ENCODE measurements at regions not wholly inside any gene's neighbourhood (a gene's known extent, or its start where the extent isn't known, plus 50 kb on each side); places are given as distances from the start of the nearest gene placed in this dataset.

GRCh38 chr5:171721464-171721863, 64.2 kb upstream of the SMIM23 start:
- TF ChIP-seq TAF1 (IDR thresholded peaks at IDR 0.05; ENCODE audit: low read depth) (no peak), EP300 (IDR thresholded peaks at IDR 0.05; ENCODE audit: borderline replicate concordance) (no peak), CEBPB (IDR thresholded peaks at IDR 0.05) (no peak), REST (IDR thresholded peaks at IDR 0.05; ENCODE audit: low read depth) (no peak), USF1 (IDR thresholded peaks at IDR 0.05) (no peak), YY1 (IDR thresholded peaks at IDR 0.05; ENCODE audit: low read depth) (no peak), CREB1 (IDR thresholded peaks at IDR 0.05; ENCODE audit: low read depth) (no peak), RAD21 (IDR thresholded peaks at IDR 0.05; ENCODE audit: low read depth) (no peak), EGR1 (IDR thresholded peaks at IDR 0.05) (no peak), TEAD4 (IDR thresholded peaks at IDR 0.05) (no peak)
